ENCODE measurements at regions not wholly inside any gene's neighbourhood (a gene's known extent, or its start where the extent isn't known, plus 50 kb on each side); places are given as distances from the start of the nearest gene placed in this dataset.

DNA sequence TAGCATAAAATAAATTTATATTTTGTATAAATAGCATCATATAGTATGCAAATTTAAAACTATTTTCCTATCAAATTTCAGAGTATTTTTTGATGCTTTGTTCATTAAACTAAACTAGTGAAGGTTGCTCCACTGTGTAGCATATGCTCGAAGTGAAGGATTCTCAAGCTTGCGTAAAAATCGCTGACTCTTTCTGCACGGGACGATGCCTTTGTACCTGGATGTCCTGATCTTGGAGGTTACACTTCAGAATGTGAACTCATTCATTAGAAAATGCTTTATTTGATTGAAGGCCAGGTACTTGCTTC lies 305.0 kb downstream of the WDR72 start:
- DNase-seq (ENCODE audit: low spot score) = no peak
- H3K4me1 Mint-ChIP-seq (ENCODE audit: low read depth) = no peaks in the 10 kb centered on the region
- H3K27ac Mint-ChIP-seq (ENCODE audit: unreplicated experiment) = no peak overlapping the region
- TF ChIP-seq, protein P1, sequence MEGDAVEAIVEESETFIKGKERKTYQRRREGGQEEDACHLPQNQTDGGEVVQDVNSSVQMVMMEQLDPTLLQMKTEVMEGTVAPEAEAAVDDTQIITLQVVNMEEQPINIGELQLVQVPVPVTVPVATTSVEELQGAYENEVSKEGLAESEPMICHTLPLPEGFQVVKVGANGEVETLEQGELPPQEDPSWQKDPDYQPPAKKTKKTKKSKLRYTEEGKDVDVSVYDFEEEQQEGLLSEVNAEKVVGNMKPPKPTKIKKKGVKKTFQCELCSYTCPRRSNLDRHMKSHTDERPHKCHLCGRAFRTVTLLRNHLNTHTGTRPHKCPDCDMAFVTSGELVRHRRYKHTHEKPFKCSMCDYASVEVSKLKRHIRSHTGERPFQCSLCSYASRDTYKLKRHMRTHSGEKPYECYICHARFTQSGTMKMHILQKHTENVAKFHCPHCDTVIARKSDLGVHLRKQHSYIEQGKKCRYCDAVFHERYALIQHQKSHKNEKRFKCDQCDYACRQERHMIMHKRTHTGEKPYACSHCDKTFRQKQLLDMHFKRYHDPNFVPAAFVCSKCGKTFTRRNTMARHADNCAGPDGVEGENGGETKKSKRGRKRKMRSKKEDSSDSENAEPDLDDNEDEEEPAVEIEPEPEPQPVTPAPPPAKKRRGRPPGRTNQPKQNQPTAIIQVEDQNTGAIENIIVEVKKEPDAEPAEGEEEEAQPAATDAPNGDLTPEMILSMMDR (IDR thresholded peaks at IDR 0.05) = no peak
- H3K36me3 Mint-ChIP-seq (ENCODE audit: low read depth) = no peaks in the 10 kb centered on the region
- no peaks in the 10 kb centered on the region for H3K9me3 Mint-ChIP-seq (ENCODE audit: low read depth)
- H3K4me3 Mint-ChIP-seq (ENCODE audit: unreplicated experiment) = no peak overlapping the region
- peaks cover 7% of the 10 kb centered on the region for H3K27me3 Mint-ChIP-seq (ENCODE audit: low read depth)

DNA sequence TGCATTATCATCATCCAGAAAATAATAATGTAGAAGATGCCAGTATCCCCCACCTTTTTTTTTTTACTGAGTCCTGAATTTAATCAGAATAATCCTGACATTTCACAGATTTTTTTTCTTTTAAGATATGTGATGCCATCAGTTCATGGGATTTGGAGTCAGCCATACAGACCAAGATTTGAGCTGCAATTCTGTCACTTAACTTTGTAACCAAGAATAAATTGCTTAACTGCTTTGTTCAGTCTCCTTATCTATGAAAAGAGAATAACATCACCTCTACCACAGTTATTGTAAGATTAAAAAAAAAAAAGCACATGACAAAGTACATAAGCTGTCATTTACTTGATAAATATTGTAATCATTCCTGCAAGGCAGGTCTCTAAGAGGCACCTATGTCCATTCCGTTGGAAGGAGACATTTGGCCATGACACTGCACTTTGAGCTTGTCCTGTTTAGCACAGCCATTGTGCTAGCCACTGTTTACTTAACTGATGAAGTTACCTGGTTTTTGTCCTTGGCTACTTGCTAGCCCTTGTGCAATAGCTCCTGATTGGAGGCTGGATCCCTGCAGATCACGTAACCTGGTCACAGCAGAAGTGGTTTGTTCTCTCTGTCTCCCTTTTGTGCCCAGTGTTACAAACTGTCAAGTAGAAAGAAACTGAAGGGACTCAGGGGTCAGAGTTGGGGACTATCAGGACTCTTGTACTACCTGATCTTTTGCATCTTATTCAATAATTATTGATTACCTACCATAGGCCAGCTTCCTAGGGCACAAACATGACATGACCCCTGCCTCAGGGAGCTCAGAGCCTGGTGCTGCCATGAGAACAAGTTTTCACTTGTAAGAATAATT lies 306.0 kb downstream of the WDR72 start:
- Mint-ChIP-seq H3K27me3 (ENCODE audit: low read depth) (peaks cover 7% of the 10 kb centered on the region), H3K27ac (ENCODE audit: unreplicated experiment) (no peak overlapping the region), H3K4me1 (ENCODE audit: low read depth) (no peaks in the 10 kb centered on the region), H3K9me3 (ENCODE audit: low read depth) (no peaks in the 10 kb centered on the region), H3K4me3 (ENCODE audit: unreplicated experiment) (no peak overlapping the region), H3K36me3 (ENCODE audit: low read depth) (no peaks in the 10 kb centered on the region)
- TF ChIP-seq, protein P1 (IDR thresholded peaks at IDR 0.05) = no peak
- no peak for DNase-seq (ENCODE audit: low spot score)

DNA sequence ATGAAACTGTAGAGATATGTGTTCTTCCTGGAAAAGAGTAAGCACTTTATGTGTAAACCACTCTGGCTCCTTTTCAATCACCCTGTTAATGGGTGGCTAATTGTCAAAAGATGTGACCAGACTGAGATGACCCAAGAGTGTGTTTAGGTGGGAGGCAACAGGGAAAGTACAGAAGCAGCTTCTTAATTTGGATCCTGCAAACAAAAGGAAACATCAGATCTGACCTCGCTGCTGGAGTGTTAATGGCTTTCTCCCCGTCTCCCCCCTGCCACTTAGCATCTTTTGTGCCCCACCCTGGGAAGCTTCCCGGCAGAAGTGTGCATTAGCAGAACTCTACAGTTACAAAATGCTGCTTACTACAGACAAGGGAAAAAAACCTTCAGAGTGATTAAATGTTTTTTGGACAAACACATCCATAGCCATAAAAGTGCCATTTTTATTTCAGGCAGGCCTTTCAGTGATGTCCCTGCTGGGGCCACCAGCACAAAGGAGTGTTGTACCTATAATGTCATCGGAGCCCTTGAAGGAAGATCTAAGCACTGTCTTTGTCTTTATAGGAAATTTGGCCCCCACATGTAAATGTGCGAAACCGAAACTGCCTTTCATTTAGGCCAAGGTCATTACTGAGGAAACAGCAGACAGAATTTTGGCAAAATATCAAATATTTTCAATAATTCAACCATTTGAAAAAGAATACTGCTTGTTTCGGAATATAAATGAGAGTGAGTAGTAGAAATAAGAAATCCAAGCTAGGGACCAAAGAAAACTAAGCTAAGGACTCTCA lies 311.0 kb downstream of the WDR72 start:
- Mint-ChIP-seq H3K4me3 (ENCODE audit: unreplicated experiment) (no peak overlapping the region), H3K4me1 (ENCODE audit: low read depth) (no peaks in the 10 kb centered on the region), H3K36me3 (ENCODE audit: low read depth) (no peaks in the 10 kb centered on the region), H3K27ac (ENCODE audit: unreplicated experiment) (no peak overlapping the region), H3K9me3 (ENCODE audit: low read depth) (no peaks in the 10 kb centered on the region), H3K27me3 (ENCODE audit: low read depth) (peaks cover 12% of the 10 kb centered on the region)
- no peak for DNase-seq (ENCODE audit: low spot score)
- TF ChIP-seq, protein P1 (IDR thresholded peaks at IDR 0.05) = no peak

DNA sequence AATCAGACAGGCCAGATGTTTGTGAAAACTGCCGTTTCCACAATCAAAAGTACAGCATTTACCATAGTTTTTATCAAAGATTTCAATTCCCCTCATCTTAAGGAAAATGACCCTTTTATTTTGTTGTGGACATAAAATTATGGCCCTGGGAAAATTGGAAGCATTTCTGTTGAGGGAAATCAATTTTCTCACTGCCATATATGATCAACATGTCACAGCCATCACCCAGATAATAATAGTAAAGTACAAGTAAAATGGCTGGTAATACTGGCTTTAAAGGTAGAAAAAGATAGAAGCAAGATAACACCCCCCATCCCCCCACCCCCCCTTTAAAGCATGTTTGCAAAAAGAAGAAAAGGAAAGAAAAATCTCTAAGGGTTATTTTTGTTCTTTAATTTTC lies 311.7 kb downstream of the WDR72 start:
- Mint-ChIP-seq H3K27ac (ENCODE audit: unreplicated experiment) (no peak overlapping the region), H3K27me3 (ENCODE audit: low read depth) (peaks cover 12% of the 10 kb centered on the region), H3K4me3 (ENCODE audit: unreplicated experiment) (no peak overlapping the region), H3K9me3 (ENCODE audit: low read depth) (no peaks in the 10 kb centered on the region), H3K4me1 (ENCODE audit: low read depth) (no peaks in the 10 kb centered on the region), H3K36me3 (ENCODE audit: low read depth) (no peaks in the 10 kb centered on the region)
- DNase-seq (ENCODE audit: low spot score) = no peak
- TF ChIP-seq, protein P1 (IDR thresholded peaks at IDR 0.05) = no peak

DNA sequence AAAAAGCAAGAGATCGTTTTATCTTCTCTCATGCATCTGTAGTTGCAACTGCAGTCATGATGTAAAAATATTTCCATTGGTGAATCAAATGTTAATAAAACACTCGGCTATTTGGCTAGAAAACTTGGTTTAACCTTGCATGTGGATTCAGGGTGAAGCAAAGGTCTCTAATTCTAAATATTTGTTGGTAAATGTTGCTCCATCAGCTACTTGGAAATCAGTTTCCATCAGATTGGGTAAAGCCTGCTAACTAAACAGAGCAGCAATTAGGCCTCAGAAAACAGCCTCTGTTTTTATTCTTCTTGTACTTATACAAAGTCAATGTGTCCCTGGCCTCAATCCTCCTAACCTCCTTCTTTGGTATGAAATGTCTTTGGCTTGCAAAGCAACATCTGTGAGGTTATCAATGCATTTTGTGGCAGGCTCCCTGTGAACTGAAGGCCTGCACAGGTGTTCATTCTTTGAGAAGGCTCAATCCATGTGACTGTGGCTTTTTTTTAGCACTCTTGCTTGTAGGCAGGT lies 312.3 kb downstream of the WDR72 start:
- Mint-ChIP-seq H3K36me3 (ENCODE audit: low read depth) (no peaks in the 10 kb centered on the region), H3K4me1 (ENCODE audit: low read depth) (no peaks in the 10 kb centered on the region), H3K9me3 (ENCODE audit: low read depth) (no peaks in the 10 kb centered on the region), H3K27me3 (ENCODE audit: low read depth) (peaks cover 12% of the 10 kb centered on the region), H3K4me3 (ENCODE audit: unreplicated experiment) (no peak overlapping the region), H3K27ac (ENCODE audit: unreplicated experiment) (no peak overlapping the region)
- DNase-seq (ENCODE audit: low spot score) = no peak
- TF ChIP-seq, protein P1 (IDR thresholded peaks at IDR 0.05) = no peak
